ENCODE measurements at regions not wholly inside any gene's neighbourhood (a gene's known extent, or its start where the extent isn't known, plus 50 kb on each side); places are given as distances from the start of the nearest gene placed in this dataset.

DNA sequence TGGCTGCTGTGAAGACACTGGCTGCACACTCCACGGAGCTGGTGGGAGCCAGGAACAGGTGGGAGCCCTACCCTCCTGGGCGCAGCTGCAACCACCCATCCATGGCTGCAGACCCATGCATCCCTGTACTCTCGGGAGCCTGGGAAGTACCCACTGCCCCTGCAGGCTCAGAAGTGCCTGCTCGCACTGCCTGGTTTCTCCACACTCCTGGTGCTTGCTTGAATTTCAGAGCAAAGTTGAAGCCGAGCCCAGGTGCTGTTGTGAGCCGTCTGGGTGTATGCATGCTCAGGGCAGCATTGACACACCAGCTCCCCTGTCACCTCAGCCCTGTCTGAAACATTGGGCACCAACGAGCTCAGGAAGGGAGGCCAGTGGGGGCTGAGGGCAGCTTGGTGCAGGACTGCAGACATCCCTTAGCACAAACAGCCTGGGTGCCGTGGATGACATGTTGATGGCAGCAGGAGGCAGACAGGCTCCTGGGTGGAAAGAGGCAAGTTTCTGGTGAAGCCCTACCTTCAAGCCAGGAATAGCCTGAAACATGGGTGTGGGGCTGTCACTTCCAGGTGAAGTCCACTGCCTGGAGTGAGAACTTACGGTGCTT lies 585.9 kb downstream of the PCDH18 start (continued):
- TF ChIP-seq, protein P1, sequence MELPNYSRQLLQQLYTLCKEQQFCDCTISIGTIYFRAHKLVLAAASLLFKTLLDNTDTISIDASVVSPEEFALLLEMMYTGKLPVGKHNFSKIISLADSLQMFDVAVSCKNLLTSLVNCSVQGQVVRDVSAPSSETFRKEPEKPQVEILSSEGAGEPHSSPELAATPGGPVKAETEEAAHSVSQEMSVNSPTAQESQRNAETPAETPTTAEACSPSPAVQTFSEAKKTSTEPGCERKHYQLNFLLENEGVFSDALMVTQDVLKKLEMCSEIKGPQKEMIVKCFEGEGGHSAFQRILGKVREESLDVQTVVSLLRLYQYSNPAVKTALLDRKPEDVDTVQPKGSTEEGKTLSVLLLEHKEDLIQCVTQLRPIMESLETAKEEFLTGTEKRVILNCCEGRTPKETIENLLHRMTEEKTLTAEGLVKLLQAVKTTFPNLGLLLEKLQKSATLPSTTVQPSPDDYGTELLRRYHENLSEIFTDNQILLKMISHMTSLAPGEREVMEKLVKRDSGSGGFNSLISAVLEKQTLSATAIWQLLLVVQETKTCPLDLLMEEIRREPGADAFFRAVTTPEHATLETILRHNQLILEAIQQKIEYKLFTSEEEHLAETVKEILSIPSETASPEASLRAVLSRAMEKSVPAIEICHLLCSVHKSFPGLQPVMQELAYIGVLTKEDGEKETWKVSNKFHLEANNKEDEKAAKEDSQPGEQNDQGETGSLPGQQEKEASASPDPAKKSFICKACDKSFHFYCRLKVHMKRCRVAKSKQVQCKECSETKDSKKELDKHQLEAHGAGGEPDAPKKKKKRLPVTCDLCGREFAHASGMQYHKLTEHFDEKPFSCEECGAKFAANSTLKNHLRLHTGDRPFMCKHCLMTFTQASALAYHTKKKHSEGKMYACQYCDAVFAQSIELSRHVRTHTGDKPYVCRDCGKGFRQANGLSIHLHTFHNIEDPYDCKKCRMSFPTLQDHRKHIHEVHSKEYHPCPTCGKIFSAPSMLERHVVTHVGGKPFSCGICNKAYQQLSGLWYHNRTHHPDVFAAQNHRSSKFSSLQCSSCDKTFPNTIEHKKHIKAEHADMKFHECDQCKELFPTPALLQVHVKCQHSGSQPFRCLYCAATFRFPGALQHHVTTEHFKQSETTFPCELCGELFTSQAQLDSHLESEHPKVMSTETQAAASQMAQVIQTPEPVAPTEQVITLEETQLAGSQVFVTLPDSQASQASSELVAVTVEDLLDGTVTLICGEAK (IDR thresholded peaks at IDR 0.05; ENCODE audit: borderline replicate concordance), result no peak
- no peak for TF ChIP-seq EP300 (IDR thresholded peaks at IDR 0.05; ENCODE audit: borderline replicate concordance in 1 of 2, control insufficient read depth in 1 of 2, low read depth in 2 of 2, low read length in 2 of 2)
- no peak for TF ChIP-seq SREBF1 (IDR thresholded peaks at IDR 0.05; ENCODE audit: low read length)

DNA sequence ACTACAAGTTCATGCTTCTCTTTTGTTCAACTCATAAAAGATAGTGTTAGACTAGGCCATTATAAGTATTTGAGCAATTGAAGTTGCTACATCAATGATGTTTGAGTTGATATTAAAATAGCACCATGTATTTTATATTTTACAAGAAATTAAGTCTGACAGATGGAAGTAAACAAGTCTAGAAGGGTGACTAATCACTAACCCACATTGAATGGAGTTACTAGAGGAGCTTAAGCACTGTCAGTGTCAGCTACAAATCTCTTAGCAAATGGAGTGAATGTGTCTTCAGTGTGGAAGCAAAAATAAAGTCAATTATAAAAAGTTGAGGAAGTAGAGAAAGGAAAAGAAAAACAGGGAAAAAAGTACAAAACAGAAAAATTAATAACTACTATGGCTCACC lies 592.5 kb downstream of the PCDH18 start:
- intact Hi-C loops (cut with micrococcal nuclease; ENCODE audit: unreplicated experiment), result no loop called here
- Histone ChIP-seq H3K9ac (ENCODE audit: control insufficient read depth, insufficient read depth, low read length) (no peak overlapping the region), H3K27ac (ENCODE audit: control insufficient read depth, insufficient read depth) (no peak overlapping the region), H4K20me1 (ENCODE audit: control insufficient read depth, insufficient read depth) (no peaks in the 10 kb centered on the region), H3K36me3 (ENCODE audit: control insufficient read depth in 2 of 2, insufficient read depth in 2 of 2, low read length in 1 of 2) (no peaks in the 10 kb centered on the region), H2AFZ (ENCODE audit: control insufficient read depth, low read depth, low read length) (no peak overlapping the region), H3K4me2 (ENCODE audit: control insufficient read depth, insufficient read depth) (no peak overlapping the region), H3K4me1 (ENCODE audit: control insufficient read depth, insufficient read depth, low read length) (no peaks in the 10 kb centered on the region), H3K9me3 (replicated peaks; ENCODE audit: control insufficient read depth, insufficient read depth, low read length) (no peaks in the 10 kb centered on the region), H3K27me3 (replicated peaks in 1 of 2; ENCODE audit: control insufficient read depth in 2 of 2, insufficient read depth in 2 of 2, low read length in 1 of 2) (no peaks in the 10 kb centered on the region), H3K4me3 (no peak overlapping the region), H3K79me2 (ENCODE audit: control insufficient read depth, insufficient read depth, low read length) (no peaks in the 10 kb centered on the region)
- in situ Hi-C loops (cut with MboI), result no loop called here
- ATAC-seq (no peak), DNase-seq (ENCODE audit: low read depth, low spot score) (no peak), FAIRE-seq (no peak)
- ChIA-PET RAD21 (ENCODE audit: unreplicated experiment) (no interaction called here), POLR2A (no interaction called here), SMC1A (ENCODE audit: uncharacterized antibody, unreplicated experiment) (no interaction called here), CTCF (no interaction called here)
- TF ChIP-seq SUPT20H (IDR thresholded peaks at IDR 0.05; ENCODE audit: borderline replicate concordance, control insufficient read depth, low read depth, low read length) (no peak), HCFC1 (IDR thresholded peaks at IDR 0.05; ENCODE audit: low read length) (no peak), YY1 (IDR thresholded peaks at IDR 0.05; ENCODE audit: low read depth, low read length) (no peak)
- BruUV-seq (replicated peaks), result no TSS peak
